ENCODE measurements at regions not wholly inside any gene's neighbourhood (a gene's known extent, or its start where the extent isn't known, plus 50 kb on each side); places are given as distances from the start of the nearest gene placed in this dataset.

DNA sequence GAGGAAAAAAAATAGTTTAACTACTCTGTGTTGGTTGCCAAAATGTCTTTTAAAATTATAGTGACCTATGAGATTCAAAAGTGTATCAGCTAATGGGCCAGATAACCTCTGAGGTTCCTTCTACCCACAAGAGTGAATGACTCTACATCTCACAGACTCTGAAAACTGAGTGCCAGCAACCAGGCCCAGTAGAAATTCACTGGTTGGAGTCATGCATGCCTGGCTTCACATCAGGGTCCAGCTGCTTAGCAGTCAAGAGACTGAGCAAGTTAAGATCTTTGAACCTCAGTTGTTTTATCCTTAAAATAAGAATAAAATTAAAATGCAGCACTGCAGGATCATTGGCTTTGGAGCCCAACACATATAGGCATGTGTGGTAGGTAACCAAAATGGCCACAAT, 342.6 kb upstream of the NFIA start:
- Histone ChIP-seq H3K27ac (ENCODE audit: low read depth, low read length, severe bottlenecking) (no peak overlapping the region), H3K9me3 (ENCODE audit: control insufficient read depth, low read length) (no peaks in the 10 kb centered on the region), H3K36me3 (ENCODE audit: control insufficient read depth, insufficient read depth, low read length) (no peaks in the 10 kb centered on the region), H3K4me3 (ENCODE audit: extremely low read depth, insufficient read depth, low read length, poor library complexity, severe bottlenecking) (no peak overlapping the region), H3K4me1 (ENCODE audit: control insufficient read depth, insufficient read depth, low read length, poor library complexity, severe bottlenecking) (no peaks in the 10 kb centered on the region)

- no peak overlapping the region for H3K4me3 ChIP-seq (ENCODE audit: extremely low read depth, insufficient read depth, low read length, poor library complexity, severe bottlenecking)
- H3K27ac ChIP-seq (ENCODE audit: low read depth, low read length, severe bottlenecking) = no peak overlapping the region
- H3K36me3 ChIP-seq (ENCODE audit: control insufficient read depth, insufficient read depth, low read length) = no peaks in the 10 kb centered on the region
- H3K4me1 ChIP-seq (ENCODE audit: control insufficient read depth, insufficient read depth, low read length, poor library complexity, severe bottlenecking) = no peaks in the 10 kb centered on the region
- H3K9me3 ChIP-seq (ENCODE audit: control insufficient read depth, low read length) = no peaks in the 10 kb centered on the region
- 92 to 96% methylated on average over 3 of the region's 3 CpGs for WGBS, 2 experiments (ENCODE audit: insufficient coverage in 2 of 2)
These were observed 349.4 kb upstream of the NFIA start for GRCh38 chr1:60732977-60733401.

GRCh38 chr1:60731321-60731720, 351.0 kb upstream of the NFIA start:
- Histone ChIP-seq H3K4me3 (ENCODE audit: extremely low read depth, insufficient read depth, low read length, poor library complexity, severe bottlenecking) (no peak overlapping the region), H3K27ac (ENCODE audit: low read depth, low read length, severe bottlenecking) (no peak overlapping the region), H3K36me3 (ENCODE audit: control insufficient read depth, insufficient read depth, low read length) (no peaks in the 10 kb centered on the region), H3K4me1 (ENCODE audit: control insufficient read depth, insufficient read depth, low read length, poor library complexity, severe bottlenecking) (no peaks in the 10 kb centered on the region), H3K9me3 (ENCODE audit: control insufficient read depth, low read length) (no peaks in the 10 kb centered on the region)
- WGBS, 2 experiments (ENCODE audit: insufficient coverage in 2 of 2) = no CpG with 5 or more reads among the region's 1 CpG

DNA sequence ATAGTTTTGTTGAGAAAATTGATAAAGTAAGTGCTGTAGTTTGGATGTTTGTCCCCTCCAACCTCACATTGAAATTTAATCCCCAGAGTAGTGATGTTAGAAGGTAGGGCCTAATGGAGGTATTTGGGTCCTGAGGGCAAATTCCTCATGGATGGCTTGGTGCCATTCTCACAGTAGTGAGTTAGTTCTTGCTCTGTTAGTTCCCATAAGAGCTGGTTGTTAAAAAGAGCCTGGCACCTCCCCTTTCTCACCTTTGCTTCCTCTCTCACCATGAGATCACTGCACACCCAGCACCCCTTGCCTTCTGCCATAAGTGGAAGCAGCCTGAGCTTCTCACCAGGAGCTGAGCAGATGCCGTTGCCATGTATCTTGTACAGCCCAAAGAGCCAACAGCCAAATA, 354.8 kb upstream of the NFIA start:
- 80% methylated on average over 1 of the region's 1 CpG; no CpG with 5 or more reads in 1 of the 2 experiments for WGBS, 2 experiments (ENCODE audit: insufficient coverage in 2 of 2)
- Histone ChIP-seq H3K4me3 (ENCODE audit: extremely low read depth, insufficient read depth, low read length, poor library complexity, severe bottlenecking) (no peak overlapping the region), H3K9me3 (ENCODE audit: control insufficient read depth, low read length) (no peaks in the 10 kb centered on the region), H3K36me3 (ENCODE audit: control insufficient read depth, insufficient read depth, low read length) (no peaks in the 10 kb centered on the region), H3K27ac (ENCODE audit: low read depth, low read length, severe bottlenecking) (no peak overlapping the region), H3K4me1 (ENCODE audit: control insufficient read depth, insufficient read depth, low read length, poor library complexity, severe bottlenecking) (no peaks in the 10 kb centered on the region)

DNA sequence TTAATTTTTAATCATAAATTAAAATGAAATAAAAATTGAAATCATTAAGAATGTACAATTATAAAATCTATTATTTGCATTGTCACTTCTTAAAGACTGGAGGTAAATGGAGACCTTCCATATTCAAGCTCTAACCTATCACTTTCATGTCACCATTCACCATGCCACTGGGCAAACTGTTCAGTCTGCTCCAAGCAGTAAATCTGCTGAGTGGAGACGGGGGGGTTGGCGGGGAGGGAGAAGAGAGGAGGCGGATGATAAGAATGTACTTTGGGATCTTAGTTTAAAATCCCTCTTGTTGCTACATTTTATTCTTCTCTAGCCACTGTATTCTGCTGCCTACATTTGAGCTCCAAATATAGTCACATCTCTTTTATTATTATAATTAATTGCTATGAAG, 365.9 kb upstream of the NFIA start:
- Histone ChIP-seq H3K9me3 (ENCODE audit: control insufficient read depth, low read length) (no peaks in the 10 kb centered on the region), H3K27ac (ENCODE audit: low read depth, low read length, severe bottlenecking) (no peak overlapping the region), H3K36me3 (ENCODE audit: control insufficient read depth, insufficient read depth, low read length) (no peaks in the 10 kb centered on the region), H3K4me3 (ENCODE audit: extremely low read depth, insufficient read depth, low read length, poor library complexity, severe bottlenecking) (no peak overlapping the region), H3K4me1 (ENCODE audit: control insufficient read depth, insufficient read depth, low read length, poor library complexity, severe bottlenecking) (no peaks in the 10 kb centered on the region)
- WGBS, 2 experiments (ENCODE audit: insufficient coverage in 2 of 2) = no CpG with 5 or more reads among the region's 3 CpGs

GRCh38 chr1:60715970-60716369, 366.4 kb upstream of the NFIA start:
- H3K36me3 ChIP-seq (ENCODE audit: control insufficient read depth, insufficient read depth, low read length) = no peaks in the 10 kb centered on the region
- no peak overlapping the region for H3K4me3 ChIP-seq (ENCODE audit: extremely low read depth, insufficient read depth, low read length, poor library complexity, severe bottlenecking)
- H3K27ac ChIP-seq (ENCODE audit: low read depth, low read length, severe bottlenecking) = no peak overlapping the region
- H3K4me1 ChIP-seq (ENCODE audit: control insufficient read depth, insufficient read depth, low read length, poor library complexity, severe bottlenecking) = no peaks in the 10 kb centered on the region
- H3K9me3 ChIP-seq (ENCODE audit: control insufficient read depth, low read length) = no peaks in the 10 kb centered on the region

DNA sequence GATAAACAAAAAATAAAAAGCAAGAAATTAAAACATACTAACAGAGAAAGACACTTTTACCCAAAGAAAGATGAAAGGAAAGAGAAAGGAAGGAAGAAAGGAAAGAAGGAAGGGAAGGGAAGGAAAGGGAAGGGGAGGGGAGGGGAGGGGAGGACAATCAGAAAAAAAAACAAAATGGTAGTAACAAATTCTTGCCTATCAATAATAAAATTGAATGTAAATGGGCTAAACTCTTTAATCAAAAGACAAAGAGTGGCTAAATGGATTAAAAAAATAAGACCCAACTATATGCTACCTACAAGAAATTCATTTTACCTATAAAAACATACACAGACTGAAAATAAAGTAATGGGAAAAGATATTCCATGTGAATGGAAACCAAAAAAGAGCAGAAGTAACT, 372.9 kb upstream of the NFIA start:
- no peak overlapping the region for H3K27ac ChIP-seq (ENCODE audit: low read depth, low read length, severe bottlenecking)
- H3K4me3 ChIP-seq (ENCODE audit: extremely low read depth, insufficient read depth, low read length, poor library complexity, severe bottlenecking) = no peak overlapping the region
- H3K4me1 ChIP-seq (ENCODE audit: control insufficient read depth, insufficient read depth, low read length, poor library complexity, severe bottlenecking) = no peaks in the 10 kb centered on the region
- no peaks in the 10 kb centered on the region for H3K9me3 ChIP-seq (ENCODE audit: control insufficient read depth, low read length)
- no peaks in the 10 kb centered on the region for H3K36me3 ChIP-seq (ENCODE audit: control insufficient read depth, insufficient read depth, low read length)

GRCh38 chr1:60705026-60705425, 377.3 kb upstream of the NFIA start:
- 64% methylated on average over 1 of the region's 2 CpGs; no CpG with 5 or more reads in 1 of the 2 experiments for WGBS, 2 experiments (ENCODE audit: insufficient coverage in 2 of 2)
- H3K4me3 ChIP-seq (ENCODE audit: extremely low read depth, insufficient read depth, low read length, poor library complexity, severe bottlenecking) = no peak overlapping the region
- no peaks in the 10 kb centered on the region for H3K4me1 ChIP-seq (ENCODE audit: control insufficient read depth, insufficient read depth, low read length, poor library complexity, severe bottlenecking)
- no peaks in the 10 kb centered on the region for H3K36me3 ChIP-seq (ENCODE audit: control insufficient read depth, insufficient read depth, low read length)
- H3K27ac ChIP-seq (ENCODE audit: low read depth, low read length, severe bottlenecking) = no peak overlapping the region
- no peaks in the 10 kb centered on the region for H3K9me3 ChIP-seq (ENCODE audit: control insufficient read depth, low read length)

DNA sequence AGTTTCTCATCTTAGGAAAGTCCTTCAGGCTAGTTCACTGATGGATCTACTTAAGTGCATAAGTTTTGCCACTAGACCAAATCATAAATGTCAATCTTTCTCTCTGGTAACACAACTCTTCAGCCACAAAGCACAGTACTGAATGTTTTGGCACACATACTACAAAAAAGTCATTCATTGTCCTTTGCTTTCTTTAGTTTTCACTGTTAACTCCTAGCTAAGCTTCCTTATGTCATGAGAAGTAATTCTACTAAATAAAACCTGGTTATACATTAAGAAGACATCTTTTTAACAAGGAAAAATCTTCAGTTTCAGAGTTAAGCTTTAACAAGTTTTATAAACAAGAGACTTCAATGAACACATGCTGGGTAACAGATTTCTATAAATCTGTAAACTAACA, 379.2 kb upstream of the NFIA start:
- Histone ChIP-seq H3K36me3 (ENCODE audit: control insufficient read depth, insufficient read depth, low read length) (no peaks in the 10 kb centered on the region), H3K27ac (ENCODE audit: low read depth, low read length, severe bottlenecking) (no peak overlapping the region), H3K4me3 (ENCODE audit: extremely low read depth, insufficient read depth, low read length, poor library complexity, severe bottlenecking) (no peak overlapping the region), H3K4me1 (ENCODE audit: control insufficient read depth, insufficient read depth, low read length, poor library complexity, severe bottlenecking) (no peaks in the 10 kb centered on the region), H3K9me3 (ENCODE audit: control insufficient read depth, low read length) (no peaks in the 10 kb centered on the region)

DNA sequence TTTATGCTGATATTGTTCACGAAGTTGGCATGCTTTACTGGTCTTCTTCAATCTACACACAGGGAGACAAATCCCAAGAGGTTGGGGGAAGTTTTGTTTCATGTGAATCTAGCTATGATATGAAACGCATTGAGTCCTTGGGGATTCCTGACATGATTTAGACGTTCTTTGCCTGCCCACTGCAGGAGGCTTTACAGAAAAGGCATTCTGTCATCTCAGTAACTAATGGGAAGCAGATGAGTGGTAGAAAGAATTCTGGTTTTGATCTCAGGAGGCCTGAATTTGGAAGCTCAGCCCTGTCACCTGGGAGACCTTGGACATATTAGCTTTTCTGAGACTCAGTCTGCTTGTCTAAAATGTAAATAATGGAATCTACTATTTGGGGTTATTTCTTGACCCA, 383.0 kb upstream of the NFIA start:
- 64 to 75% methylated on average over 2 of the region's 3 CpGs for WGBS, 2 experiments (ENCODE audit: insufficient coverage in 2 of 2)
- Histone ChIP-seq H3K27ac (ENCODE audit: low read depth, low read length, severe bottlenecking) (no peak overlapping the region), H3K9me3 (ENCODE audit: control insufficient read depth, low read length) (no peaks in the 10 kb centered on the region), H3K4me1 (ENCODE audit: control insufficient read depth, insufficient read depth, low read length, poor library complexity, severe bottlenecking) (no peaks in the 10 kb centered on the region), H3K36me3 (ENCODE audit: control insufficient read depth, insufficient read depth, low read length) (no peaks in the 10 kb centered on the region), H3K4me3 (ENCODE audit: extremely low read depth, insufficient read depth, low read length, poor library complexity, severe bottlenecking) (no peak overlapping the region)

DNA sequence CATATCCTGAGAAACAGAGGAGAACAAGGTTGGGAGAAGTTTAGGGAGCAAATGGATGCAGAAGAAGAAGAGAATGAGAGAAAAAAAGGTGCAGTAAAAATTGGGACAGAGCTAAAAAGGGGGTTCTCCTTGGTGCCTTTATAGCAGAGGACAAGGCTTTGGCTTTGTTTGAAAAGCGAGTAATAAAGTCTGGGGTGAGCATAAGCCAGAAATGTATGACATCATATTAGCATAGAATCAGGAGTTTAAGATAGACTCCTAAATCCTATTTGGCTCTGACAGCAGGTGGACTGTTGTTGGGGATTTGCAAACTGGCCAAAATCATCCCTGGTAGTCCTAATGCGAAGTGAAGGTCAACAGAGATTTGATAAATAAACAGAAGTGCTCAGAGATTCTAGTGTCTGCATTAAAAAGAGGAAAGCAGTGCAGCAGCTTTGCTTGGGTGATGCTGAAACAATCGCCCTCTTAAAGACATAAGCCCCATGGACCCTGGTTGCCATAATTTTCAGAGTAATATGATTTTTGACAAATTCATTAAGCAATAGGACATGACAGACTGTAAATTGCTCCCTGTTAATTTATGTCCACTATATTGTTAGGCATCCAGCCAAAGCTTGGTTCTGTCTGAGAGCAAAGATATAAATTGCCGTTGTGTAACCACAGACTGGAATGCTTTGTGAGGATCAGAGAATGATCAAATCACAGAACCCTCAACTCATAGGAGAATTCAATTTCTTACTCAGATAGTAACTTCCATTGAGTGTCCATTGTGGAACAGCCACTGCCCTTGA, 385.0 kb upstream of the NFIA start:
- Histone ChIP-seq H3K9me3 (ENCODE audit: control insufficient read depth, low read length) (no peaks in the 10 kb centered on the region), H3K4me1 (ENCODE audit: control insufficient read depth, insufficient read depth, low read length, poor library complexity, severe bottlenecking) (no peaks in the 10 kb centered on the region), H3K27ac (ENCODE audit: low read depth, low read length, severe bottlenecking) (no peak overlapping the region), H3K36me3 (ENCODE audit: control insufficient read depth, insufficient read depth, low read length) (no peaks in the 10 kb centered on the region), H3K4me3 (ENCODE audit: extremely low read depth, insufficient read depth, low read length, poor library complexity, severe bottlenecking) (no peak overlapping the region)
- WGBS, 2 experiments (ENCODE audit: insufficient coverage in 2 of 2) = 85 to 88% methylated on average over 2 to 3 of the region's 4 CpGs

All from mesodermal cell (in vitro differentiated cells).